ENCODE measurements at regions not wholly inside any gene's neighbourhood (a gene's known extent, or its start where the extent isn't known, plus 50 kb on each side); places are given as distances from the start of the nearest gene placed in this dataset.

- H3K4me1 Mint-ChIP-seq, result no peaks in the 10 kb centered on the region
- no peak overlapping the region for H3K4me3 Mint-ChIP-seq
- no peak for ATAC-seq
- H3K27ac Mint-ChIP-seq, result no peak overlapping the region
- peaks cover 9% of the 10 kb centered on the region for H3K27me3 Mint-ChIP-seq
- no peaks in the 10 kb centered on the region for H3K36me3 Mint-ChIP-seq (ENCODE audit: low read depth)
- DNase-seq, result no peak
- peaks cover 3% of the 10 kb centered on the region for H3K9me3 ChIP-seq (ENCODE audit: control insufficient read depth, low read length, poor library complexity, severe bottlenecking)
Observed at GRCh38 chr1:60342569-60342968, 269.0 kb upstream of the C1orf87 start.

GRCh38 chr1:60341274-60341673 lies 267.7 kb upstream of the C1orf87 start:
- H3K9me3 ChIP-seq (ENCODE audit: control insufficient read depth, low read length, poor library complexity, severe bottlenecking), result peaks cover 3% of the 10 kb centered on the region
- ATAC-seq, result no peak
- Mint-ChIP-seq H3K4me3 (no peak overlapping the region), H3K27me3 (peaks cover 4% of the 10 kb centered on the region), H3K4me1 (no peaks in the 10 kb centered on the region), H3K36me3 (ENCODE audit: low read depth) (no peaks in the 10 kb centered on the region), H3K27ac (no peak overlapping the region)
- no peak for DNase-seq

GRCh38 chr1:60331647-60332046 lies 258.1 kb upstream of the C1orf87 start:
- ATAC-seq, result no peak
- Mint-ChIP-seq H3K36me3 (ENCODE audit: low read depth) (no peaks in the 10 kb centered on the region), H3K4me3 (no peak overlapping the region), H3K27me3 (peaks cover 20% of the 10 kb centered on the region), H3K27ac (no peak overlapping the region), H3K4me1 (no peaks in the 10 kb centered on the region)
- H3K9me3 ChIP-seq (ENCODE audit: control insufficient read depth, low read length, poor library complexity, severe bottlenecking), result no peaks in the 10 kb centered on the region
- no peak for DNase-seq

- no peak overlapping the region for H3K4me3 Mint-ChIP-seq
- H3K4me1 Mint-ChIP-seq, result no peaks in the 10 kb centered on the region
- no peaks in the 10 kb centered on the region for H3K36me3 Mint-ChIP-seq (ENCODE audit: low read depth)
- no peaks in the 10 kb centered on the region for H3K9me3 ChIP-seq (ENCODE audit: control insufficient read depth, low read length, poor library complexity, severe bottlenecking)
- ATAC-seq (no peak), DNase-seq (no peak)
- H3K27ac Mint-ChIP-seq, result no peak overlapping the region
- H3K27me3 Mint-ChIP-seq, result peaks cover 8% of the 10 kb centered on the region
Observed at GRCh38 chr1:60329651-60330050, 256.1 kb upstream of the C1orf87 start.

- Mint-ChIP-seq H3K4me3 (no peak overlapping the region), H3K4me1 (no peaks in the 10 kb centered on the region), H3K27ac (no peak overlapping the region), H3K27me3 (no peaks in the 10 kb centered on the region), H3K36me3 (ENCODE audit: low read depth) (no peaks in the 10 kb centered on the region)
- no peaks in the 10 kb centered on the region for H3K9me3 ChIP-seq (ENCODE audit: control insufficient read depth, low read length, poor library complexity, severe bottlenecking)
- ATAC-seq, result no peak
- no peak for DNase-seq
Observed at GRCh38 chr1:60311838-60312237, 238.3 kb upstream of the C1orf87 start.

GRCh38 chr1:60299581-60299980 lies 226.0 kb upstream of the C1orf87 start:
- no peak for ATAC-seq
- no peaks in the 10 kb centered on the region for H3K36me3 Mint-ChIP-seq (ENCODE audit: low read depth)

GRCh38 chr1:60298290-60298689 lies 224.7 kb upstream of the C1orf87 start:
- H3K4me3 Mint-ChIP-seq, result no peak overlapping the region
- H3K27me3 Mint-ChIP-seq, result peaks cover 5% of the 10 kb centered on the region
- no peaks in the 10 kb centered on the region for H3K9me3 ChIP-seq (ENCODE audit: control insufficient read depth, low read length, poor library complexity, severe bottlenecking)
- H3K27ac Mint-ChIP-seq, result no peak overlapping the region
- ATAC-seq, result no peak
- DNase-seq, result no peak
- H3K4me1 Mint-ChIP-seq, result no peaks in the 10 kb centered on the region
- no peaks in the 10 kb centered on the region for H3K36me3 Mint-ChIP-seq (ENCODE audit: low read depth)

More at GRCh38 chr1:60299581-60299980, 226.0 kb upstream of the C1orf87 start:
- no peaks in the 10 kb centered on the region for H3K27me3 Mint-ChIP-seq
- no peak overlapping the region for H3K4me3 Mint-ChIP-seq
- no peaks in the 10 kb centered on the region for H3K9me3 ChIP-seq (ENCODE audit: control insufficient read depth, low read length, poor library complexity, severe bottlenecking)
- H3K4me1 Mint-ChIP-seq, result no peaks in the 10 kb centered on the region
- DNase-seq, result no peak
- no peak overlapping the region for H3K27ac Mint-ChIP-seq

GRCh38 chr1:60296794-60297193 lies 223.2 kb upstream of the C1orf87 start:
- Mint-ChIP-seq H3K36me3 (ENCODE audit: low read depth) (no peaks in the 10 kb centered on the region), H3K4me3 (no peak overlapping the region), H3K27ac (no peak overlapping the region), H3K27me3 (peaks cover 6% of the 10 kb centered on the region), H3K4me1 (no peaks in the 10 kb centered on the region)
- DNase-seq (no peak), ATAC-seq (no peak)
- H3K9me3 ChIP-seq (ENCODE audit: control insufficient read depth, low read length, poor library complexity, severe bottlenecking), result no peaks in the 10 kb centered on the region

GRCh38 chr1:60292140-60292539 lies 218.6 kb upstream of the C1orf87 start:
- DNase-seq (no peak), ATAC-seq (no peak)
- no peaks in the 10 kb centered on the region for H3K9me3 ChIP-seq (ENCODE audit: control insufficient read depth, low read length, poor library complexity, severe bottlenecking)
- Mint-ChIP-seq H3K4me1 (no peaks in the 10 kb centered on the region), H3K4me3 (no peak overlapping the region), H3K36me3 (ENCODE audit: low read depth) (no peaks in the 10 kb centered on the region), H3K27me3 (peaks cover 6% of the 10 kb centered on the region), H3K27ac (no peak overlapping the region)

- peaks cover 6% of the 10 kb centered on the region for H3K27me3 Mint-ChIP-seq
- no peaks in the 10 kb centered on the region for H3K4me1 Mint-ChIP-seq
Observed at GRCh38 chr1:60290393-60290792, 216.8 kb upstream of the C1orf87 start.

GRCh38 chr1:60287536-60287935 lies 214.0 kb upstream of the C1orf87 start:
- Mint-ChIP-seq H3K4me1 (peaks cover 3% of the 10 kb centered on the region), H3K4me3 (no peak overlapping the region)
- ATAC-seq, result no peak

More at GRCh38 chr1:60290393-60290792, 216.8 kb upstream of the C1orf87 start:
- Mint-ChIP-seq H3K36me3 (ENCODE audit: low read depth) (no peaks in the 10 kb centered on the region), H3K4me3 (no peak overlapping the region), H3K27ac (no peak overlapping the region)
- ATAC-seq, result no peak
- no peak for DNase-seq
- H3K9me3 ChIP-seq (ENCODE audit: control insufficient read depth, low read length, poor library complexity, severe bottlenecking), result no peaks in the 10 kb centered on the region

GRCh38 chr1:60283690-60284089 lies 210.1 kb upstream of the C1orf87 start:
- H3K27ac Mint-ChIP-seq, result no peak overlapping the region
- peaks cover 14% of the 10 kb centered on the region for H3K4me1 Mint-ChIP-seq
- no peak for ATAC-seq
- H3K9me3 ChIP-seq (ENCODE audit: control insufficient read depth, low read length, poor library complexity, severe bottlenecking), result no peaks in the 10 kb centered on the region
- H3K27me3 Mint-ChIP-seq, result no peaks in the 10 kb centered on the region
- DNase-seq, result no peak
- no peaks in the 10 kb centered on the region for H3K36me3 Mint-ChIP-seq (ENCODE audit: low read depth)
- H3K4me3 Mint-ChIP-seq, result no peak overlapping the region

More at GRCh38 chr1:60287536-60287935, 214.0 kb upstream of the C1orf87 start:
- Mint-ChIP-seq H3K27me3 (no peaks in the 10 kb centered on the region), H3K27ac (no peak overlapping the region), H3K36me3 (ENCODE audit: low read depth) (no peaks in the 10 kb centered on the region)
- DNase-seq, result no peak
- H3K9me3 ChIP-seq (ENCODE audit: control insufficient read depth, low read length, poor library complexity, severe bottlenecking), result no peaks in the 10 kb centered on the region

- DNase-seq, result no peak
- no peaks in the 10 kb centered on the region for H3K36me3 Mint-ChIP-seq (ENCODE audit: low read depth)
- H3K9me3 ChIP-seq (ENCODE audit: control insufficient read depth, low read length, poor library complexity, severe bottlenecking), result no peaks in the 10 kb centered on the region
- peaks cover 14% of the 10 kb centered on the region for H3K4me1 Mint-ChIP-seq
- H3K27me3 Mint-ChIP-seq, result no peaks in the 10 kb centered on the region
- no peak overlapping the region for H3K27ac Mint-ChIP-seq
- H3K4me3 Mint-ChIP-seq, result peak overlapping the region; percentile 15
- peak; percentile 74 for ATAC-seq
Observed at GRCh38 chr1:60281360-60281932, 207.9 kb upstream of the C1orf87 start.

GRCh38 chr1:60280819-60281218 lies 207.2 kb upstream of the C1orf87 start:
- DNase-seq, result no peak
- no peaks in the 10 kb centered on the region for H3K9me3 ChIP-seq (ENCODE audit: control insufficient read depth, low read length, poor library complexity, severe bottlenecking)
- Mint-ChIP-seq H3K4me3 (peak overlapping the region; percentile 15), H3K4me1 (peaks cover 14% of the 10 kb centered on the region), H3K36me3 (ENCODE audit: low read depth) (no peaks in the 10 kb centered on the region), H3K27me3 (no peaks in the 10 kb centered on the region), H3K27ac (no peak overlapping the region)
- ATAC-seq, result no peak

Measured in T-helper 17 cell (primary cell).